K562 (cell line): ENCODE measurements at regions not wholly inside any gene's neighbourhood (a gene's known extent, or its start where the extent isn't known, plus 50 kb on each side); places are given as distances from the start of the nearest gene placed in this dataset.

Source experiments
- ATAC-seq: fragments of 200-7000 bp; cut with Tn5 transposase; 3 replicates; pipeline ENCODE4 v1.9.1; 2020; ENCODE audit warnings: moderate library complexity
- BruUV-seq: library from RNA; stranded (reverse); fragments of 400-500 nt; replicated peaks from 2 replicates; lab custom pipeline; 2021; lab: Mats Ljungman, UMichigan
- CTCF ChIA-PET: fragments of 300-600 bp; formaldehyde crosslinking; extraction: SDS; loops from one replicate; lab custom pipeline; 2021; ENCODE audit warnings: low intra/inter-chr PET ratio; lab: Yijun Ruan, JAX
- POLR2A ChIA-PET: fragments of 300-600, 350-650 bp; sonication (Branson Sonifier 250); formaldehyde crosslinking; extraction: SDS; loops from one replicate; lab custom pipeline; 2021; ENCODE audit warnings: antibody characterized with exemption, inconsistent platforms; lab: Yijun Ruan, JAX
- DNase-seq, 4 experiments: peaks; one replicate each; pipeline versions ENCODE4 v3.0.0 to v3.0.0-alpha.2; 2011 to 2018; ENCODE audit warnings: low spot score in 3 of 4, mixed read lengths in 3 of 4; ENCODE audit errors: extremely low read depth in 1 of 4
- FAIRE-seq: peaks from 2 replicates; lab custom pipeline; 2011; peaks lifted over from hg19 to GRCh38; lab: Jason Lieb, UNC
- H2AFZ ChIP-seq: 2 replicates; pipeline ENCODE4 v1.6.0; 2011; ENCODE audit warnings: low read depth, low read length, control low read depth, inconsistent platforms
- H3K27ac ChIP-seq: fragments of 200-600 bp; 3 replicates; pipeline ENCODE4 v1.8.0; 2011; ENCODE audit warnings: low read depth, mild to moderate bottlenecking, control low read depth, inconsistent platforms, low read length, moderate library complexity, mixed read lengths; ENCODE audit errors: extremely low read depth
- H3K27me3 ChIP-seq, 2 experiments: fragments of 300-600 bp in 1 of 2; 2 replicates in 1 of 2; 3 replicates in 1 of 2; pipeline versions ENCODE4 v1.6.0 to v1.8.0; 2011; ENCODE audit warnings: inconsistent platforms in 2 of 2, low read length in 2 of 2, mild to moderate bottlenecking in 1 of 2, mixed read lengths in 1 of 2, moderate library complexity in 1 of 2; ENCODE audit not compliant: control insufficient read depth in 2 of 2, insufficient read depth in 2 of 2
- H3K36me3 ChIP-seq: fragments of 300-600 bp; 3 replicates; pipeline ENCODE4 v1.8.0; 2011; ENCODE audit warnings: mild to moderate bottlenecking, low read length, inconsistent platforms; ENCODE audit not compliant: control insufficient read depth, insufficient read depth
- H3K4me1 ChIP-seq, 2 experiments: fragments of 200-600 bp in 1 of 2; replicated peaks in 1 of 2; 2 replicates in 1 of 2; 3 replicates in 1 of 2; pipeline versions ENCODE4 v1.5.1 to v1.8.0; 2011; ENCODE audit warnings: inconsistent platforms in 2 of 2, low read length in 2 of 2, mild to moderate bottlenecking in 1 of 2, mixed read lengths in 1 of 2, moderate library complexity in 1 of 2; ENCODE audit not compliant: control insufficient read depth in 2 of 2, insufficient read depth in 2 of 2
- H3K4me2 ChIP-seq: 2 replicates; pipeline ENCODE4 v1.6.1; 2011; ENCODE audit warnings: low read length, control low read depth, inconsistent platforms, mixed read lengths; ENCODE audit not compliant: insufficient read depth
- H3K4me3 ChIP-seq: fragments of 200-600 bp; sonication (generic), shearing (Covaris generic); 2 replicates; pipeline ENCODE4 v1.5.1; 2016; ENCODE audit warnings: control low read depth, inconsistent platforms
- H3K79me2 ChIP-seq: fragments of 200-600 bp; 3 replicates; pipeline ENCODE4 v1.8.0; 2011; ENCODE audit warnings: low read length, inconsistent platforms; ENCODE audit not compliant: control insufficient read depth, insufficient read depth
- H3K9ac ChIP-seq, 2 experiments: 2 replicates each; pipeline versions ENCODE4 v1.6.0 to v1.6.1; 2011; ENCODE audit warnings: low read depth in 2 of 2, low read length in 2 of 2, control low read depth in 1 of 2, inconsistent platforms in 1 of 2, mild to moderate bottlenecking in 1 of 2, mixed read lengths in 1 of 2; ENCODE audit not compliant: insufficient read depth in 1 of 2
- H3K9me1 ChIP-seq: one replicate; pipeline ENCODE4 v1.6.0; 2011; ENCODE audit warnings: inconsistent platforms, mild to moderate bottlenecking, low read length, moderate library complexity; ENCODE audit not compliant: control insufficient read depth, insufficient read depth
- H3K9me3 ChIP-seq: replicated peaks from 2 replicates; pipeline ENCODE4 v1.5.1; 2011; ENCODE audit warnings: low read depth, low read length, inconsistent platforms; ENCODE audit not compliant: control insufficient read depth, insufficient read depth
- H4K20me1 ChIP-seq: replicated peaks from 2 replicates; pipeline ENCODE4 v1.6.1; 2011; ENCODE audit warnings: low read length, inconsistent platforms, mixed read lengths; ENCODE audit not compliant: control insufficient read depth, insufficient read depth
- CBFA2T3 ChIP-seq: fragments of 450-650 bp; IDR thresholded peaks from 2 replicates; pipeline ENCODE4 v1.6.1; 2017
- HCFC1 ChIP-seq: IDR thresholded peaks from 2 replicates; pipeline ENCODE4 v1.6.1; 2012; ENCODE audit warnings: low read depth, low read length, improper control_type of control experiment
- KDM2B ChIP-seq: fragments of 250-450 bp; sonication (Bioruptor Pico); IDR thresholded peaks from 2 replicates; pipeline ENCODE4 v1.8.0; 2021; ENCODE audit warnings: mild to moderate bottlenecking, moderate library complexity
- NR3C1 ChIP-seq: sonication (generic); formaldehyde crosslinking; IDR thresholded peaks from 2 replicates; pipeline ENCODE4 v1.8.1; 2022; ENCODE audit warnings: missing genetic modification reagents
- RFX7 ChIP-seq: fragments of 250-450 bp; sonication (Bioruptor Pico); IDR thresholded peaks from 2 replicates; pipeline ENCODE4 v1.5.1; 2021; ENCODE audit warnings: mild to moderate bottlenecking
- SIN3B ChIP-seq: fragments of 450-650 bp; IDR thresholded peaks from 2 replicates; pipeline ENCODE4 v1.6.1; 2017; ENCODE audit warnings: low read depth, mild to moderate bottlenecking, moderate library complexity
- ZNF445 ChIP-seq: fragments of 250-450 bp; sonication (Bioruptor Pico); IDR thresholded peaks from 2 replicates; pipeline ENCODE4 v1.4.0; 2020; ENCODE audit warnings: low read depth, mild to moderate bottlenecking, moderate library complexity
- ZNF589 ChIP-seq: fragments of 200-800 bp; sonication (Bioruptor generic); IDR thresholded peaks from 2 replicates; pipeline ENCODE4 v1.6.1; 2016; ENCODE audit warnings: low read depth, missing genetic modification characterization, missing compliant biosample characterization
- WGBS: fragments of 100-300 bp; shearing (Covaris generic); methylation state at CpG from one replicate; pipeline ENCODE4 v1.1.6; 2016; ENCODE audit warnings: low coverage, mixed read lengths; ENCODE audit not compliant: insufficient coverage; ENCODE audit errors: missing lambda C conversion rate; 5-methylcytosine and 5-hydroxymethylcytosine counted together
- in situ Hi-C: fragments of 300-500 bp; cut with MboI; formaldehyde crosslinking; loops from 4 replicates; pipeline ENCODE4 v1.15.0; 2018; ENCODE audit warnings: inconsistent platforms, mixed read lengths
- intact Hi-C: fragments of 100-400 bp; cut with micrococcal nuclease; formaldehyde crosslinking; loops from 2 replicates; pipeline ENCODE4 v1.14.2; 2022
- TF ChIP-seq, protein P1 (sequence below): fragments of 250-450 bp; sonication (Bioruptor Pico); IDR thresholded peaks from 2 replicates; pipeline ENCODE4 v1.4.0; 2020; ENCODE audit warnings: mild to moderate bottlenecking, moderate library complexity
- TF ChIP-seq, protein P2 (sequence below), 2 experiments: fragments of 450-650 bp in 1 of 2; sonication (generic) in 1 of 2; formaldehyde crosslinking; conservative IDR thresholded peaks; 2 replicates each; pipeline versions ENCODE4 v1.4.0 to v1.8.1; 2020 to 2022; ENCODE audit warnings: mild to moderate bottlenecking in 1 of 2, missing genetic modification reagents in 1 of 2
- TF ChIP-seq, protein P3 (sequence below): fragments of 250-450 bp; sonication (Bioruptor Pico); IDR thresholded peaks from 2 replicates; pipeline ENCODE4 v1.8.0; 2021; ENCODE audit warnings: moderate library complexity, mild to moderate bottlenecking, inconsistent platforms

DNA sequence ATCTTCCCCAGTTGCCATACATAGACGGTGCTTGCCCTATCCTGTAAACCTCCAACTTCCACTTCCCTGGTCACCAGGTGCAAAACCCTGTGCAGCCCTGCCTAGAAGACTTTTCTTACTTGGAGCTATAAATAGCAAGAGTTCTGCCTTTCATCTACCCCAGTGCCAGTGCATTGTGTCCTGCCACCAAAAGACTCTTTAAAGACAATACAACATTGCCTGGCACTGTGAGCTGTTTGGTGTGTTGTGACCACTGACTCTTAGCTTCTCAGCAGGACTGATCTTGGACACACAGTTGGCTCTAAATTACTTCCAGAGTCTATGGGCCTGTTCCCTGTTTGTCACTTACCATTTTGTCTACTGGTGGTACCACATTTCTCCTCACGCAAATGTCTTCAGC, 608.1 kb downstream of the CDH9 start (continued):
- TF ChIP-seq, protein P1, sequence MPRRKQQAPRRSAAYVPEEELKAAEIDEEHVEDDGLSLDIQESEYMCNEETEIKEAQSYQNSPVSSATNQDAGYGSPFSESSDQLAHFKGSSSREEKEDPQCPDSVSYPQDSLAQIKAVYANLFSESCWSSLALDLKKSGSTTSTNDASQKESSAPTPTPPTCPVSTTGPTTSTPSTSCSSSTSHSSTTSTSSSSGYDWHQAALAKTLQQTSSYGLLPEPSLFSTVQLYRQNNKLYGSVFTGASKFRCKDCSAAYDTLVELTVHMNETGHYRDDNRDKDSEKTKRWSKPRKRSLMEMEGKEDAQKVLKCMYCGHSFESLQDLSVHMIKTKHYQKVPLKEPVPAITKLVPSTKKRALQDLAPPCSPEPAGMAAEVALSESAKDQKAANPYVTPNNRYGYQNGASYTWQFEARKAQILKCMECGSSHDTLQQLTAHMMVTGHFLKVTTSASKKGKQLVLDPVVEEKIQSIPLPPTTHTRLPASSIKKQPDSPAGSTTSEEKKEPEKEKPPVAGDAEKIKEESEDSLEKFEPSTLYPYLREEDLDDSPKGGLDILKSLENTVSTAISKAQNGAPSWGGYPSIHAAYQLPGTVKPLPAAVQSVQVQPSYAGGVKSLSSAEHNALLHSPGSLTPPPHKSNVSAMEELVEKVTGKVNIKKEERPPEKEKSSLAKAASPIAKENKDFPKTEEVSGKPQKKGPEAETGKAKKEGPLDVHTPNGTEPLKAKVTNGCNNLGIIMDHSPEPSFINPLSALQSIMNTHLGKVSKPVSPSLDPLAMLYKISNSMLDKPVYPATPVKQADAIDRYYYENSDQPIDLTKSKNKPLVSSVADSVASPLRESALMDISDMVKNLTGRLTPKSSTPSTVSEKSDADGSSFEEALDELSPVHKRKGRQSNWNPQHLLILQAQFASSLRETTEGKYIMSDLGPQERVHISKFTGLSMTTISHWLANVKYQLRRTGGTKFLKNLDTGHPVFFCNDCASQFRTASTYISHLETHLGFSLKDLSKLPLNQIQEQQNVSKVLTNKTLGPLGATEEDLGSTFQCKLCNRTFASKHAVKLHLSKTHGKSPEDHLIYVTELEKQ (CRISPR knock-in tag) = no peak
- TF ChIP-seq ZNF589 = no peak
- no peak for TF ChIP-seq NR3C1 (CRISPR knock-in tag)
- TF ChIP-seq, protein P2, sequence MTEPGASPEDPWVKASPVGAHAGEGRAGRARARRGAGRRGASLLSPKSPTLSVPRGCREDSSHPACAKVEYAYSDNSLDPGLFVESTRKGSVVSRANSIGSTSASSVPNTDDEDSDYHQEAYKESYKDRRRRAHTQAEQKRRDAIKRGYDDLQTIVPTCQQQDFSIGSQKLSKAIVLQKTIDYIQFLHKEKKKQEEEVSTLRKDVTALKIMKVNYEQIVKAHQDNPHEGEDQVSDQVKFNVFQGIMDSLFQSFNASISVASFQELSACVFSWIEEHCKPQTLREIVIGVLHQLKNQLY (CRISPR knock-in tag; conservative IDR thresholded peaks at IDR 0.05) = no peak
- no peak for TF ChIP-seq HCFC1
- TF ChIP-seq, all 486 proteins: peak for 0

DNA sequence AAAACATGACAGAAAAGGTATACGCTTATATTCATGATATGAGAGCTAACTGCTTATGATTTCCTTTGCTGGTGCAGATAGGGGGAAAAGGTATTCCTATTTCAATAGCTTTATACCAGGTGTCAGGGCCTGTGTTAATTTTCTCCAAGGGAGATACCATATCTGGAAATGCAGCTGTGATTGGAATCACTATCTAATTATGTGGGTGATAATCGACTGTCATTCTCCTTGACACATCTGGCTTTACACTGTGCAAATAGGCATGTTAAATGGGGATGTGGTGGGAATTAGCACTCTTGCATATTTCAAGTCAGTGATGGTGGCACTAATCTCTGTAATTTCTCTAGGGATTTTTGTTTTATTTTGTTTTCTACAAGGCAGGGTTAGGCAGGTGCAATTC, 611.1 kb downstream of the CDH9 start:
- Histone ChIP-seq H4K20me1 (no peaks in the 10 kb centered on the region), H3K4me2 (no peak overlapping the region), H3K36me3 (no peaks in the 10 kb centered on the region), H3K9me3 (no peaks in the 10 kb centered on the region; the same call in none of the 2 replicates), H3K4me1 (no peaks in the 10 kb centered on the region), H3K27ac (no peak overlapping the region), H3K4me3 (no peak overlapping the region), H2AFZ (no peak overlapping the region), H3K27me3 (no peaks in the 10 kb centered on the region), H3K9me1 (no peaks in the 10 kb centered on the region), H3K9ac (no peak overlapping the region), H3K79me2 (no peaks in the 10 kb centered on the region)
- ATAC-seq = no peak
- intact Hi-C loops (no loop called here), in situ Hi-C loops (no loop called here)
- no peak for DNase-seq
- TF ChIP-seq SIN3B = no peak
- TF ChIP-seq, protein P3, sequence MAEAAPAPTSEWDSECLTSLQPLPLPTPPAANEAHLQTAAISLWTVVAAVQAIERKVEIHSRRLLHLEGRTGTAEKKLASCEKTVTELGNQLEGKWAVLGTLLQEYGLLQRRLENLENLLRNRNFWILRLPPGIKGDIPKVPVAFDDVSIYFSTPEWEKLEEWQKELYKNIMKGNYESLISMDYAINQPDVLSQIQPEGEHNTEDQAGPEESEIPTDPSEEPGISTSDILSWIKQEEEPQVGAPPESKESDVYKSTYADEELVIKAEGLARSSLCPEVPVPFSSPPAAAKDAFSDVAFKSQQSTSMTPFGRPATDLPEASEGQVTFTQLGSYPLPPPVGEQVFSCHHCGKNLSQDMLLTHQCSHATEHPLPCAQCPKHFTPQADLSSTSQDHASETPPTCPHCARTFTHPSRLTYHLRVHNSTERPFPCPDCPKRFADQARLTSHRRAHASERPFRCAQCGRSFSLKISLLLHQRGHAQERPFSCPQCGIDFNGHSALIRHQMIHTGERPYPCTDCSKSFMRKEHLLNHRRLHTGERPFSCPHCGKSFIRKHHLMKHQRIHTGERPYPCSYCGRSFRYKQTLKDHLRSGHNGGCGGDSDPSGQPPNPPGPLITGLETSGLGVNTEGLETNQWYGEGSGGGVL = no peak
- no peak for TF ChIP-seq KDM2B (CRISPR knock-in tag)
- TF ChIP-seq CBFA2T3 = no peak
- TF ChIP-seq RFX7 = no peak
- no peak for TF ChIP-seq ZNF445
- CTCF ChIA-PET = no interaction called here
- POLR2A ChIA-PET = no interaction called here
- FAIRE-seq = no peak
- WGBS = 3% methylated on average over 2 of the region's 2 CpGs
- BruUV-seq = no TSS peak
